Heart left ventricle (tissue), 16 donors: ENCODE measurements at regions not wholly inside any gene's neighbourhood (a gene's known extent, or its start where the extent isn't known, plus 50 kb on each side); places are given as distances from the start of the nearest gene placed in this dataset.
A peak's percentile ranks its signal among the peaks of the same experiment; 100 is the strongest.

Source experiments
- ATAC-seq, 4 donors: fragments of 200-7000 bp; cut with Tn5 transposase; one replicate each; pipeline ENCODE4 v1.9.1; 2020 to 2022; ENCODE audit warnings: moderate library complexity in 4 of 4, mild to moderate bottlenecking in 3 of 4, moderate number of reproducible peaks in 1 of 4
- DNase-seq, 5 donors: peaks; one replicate each; pipeline ENCODE4 v3.0.0-alpha.2; 2020
- H3K27ac ChIP-seq, 12 donors: fragments of 200-600 bp; sonication (generic) in 4 of 12; one replicate each; pipeline versions ENCODE4 v1.5.0 to v1.8.0; 2016 to 2022; ENCODE audit warnings: mild to moderate bottlenecking in 2 of 12
- H3K27me3 ChIP-seq, 9 donors: fragments of 200-600 bp; sonication (generic) in 2 of 9; one replicate each; pipeline versions ENCODE4 v1.5.1 to v1.8.0; 2016 to 2022; ENCODE audit warnings: mild to moderate bottlenecking in 3 of 9
- H3K36me3 ChIP-seq, 9 donors: fragments of 200-600 bp; sonication (generic) in 2 of 9; one replicate each; pipeline versions ENCODE4 v1.5.0 to v1.8.0; 2018 to 2022; ENCODE audit warnings: mild to moderate bottlenecking in 2 of 9
- H3K4me1 ChIP-seq, 12 donors: fragments of 200-600 bp; sonication (generic) in 4 of 12; one replicate each; pipeline versions ENCODE4 v1.5.0 to v1.8.0; 2016 to 2022; ENCODE audit warnings: mild to moderate bottlenecking in 3 of 12
- H3K4me3 ChIP-seq, 12 donors: fragments of 200-600 bp; sonication (generic) in 4 of 12; one replicate each; pipeline versions ENCODE4 v1.5.0 to v1.8.0; 2017 to 2022; ENCODE audit warnings: mild to moderate bottlenecking in 9 of 12, moderate library complexity in 4 of 12
- H3K9me3 ChIP-seq, 12 donors: fragments of 200-600 bp; sonication (generic) in 4 of 12; one replicate each; pipeline versions ENCODE4 v1.5.0 to v1.8.0; 2016 to 2022; ENCODE audit warnings: mild to moderate bottlenecking in 1 of 12
- CTCF ChIP-seq, 12 donors: fragments of 200-600 bp; sonication (generic) in 4 of 12; IDR thresholded peaks; one replicate each; pipeline versions ENCODE4 v1.5.0 to v1.8.0; 2018 to 2022; ENCODE audit warnings: antibody characterized with exemption in 12 of 12, mild to moderate bottlenecking in 5 of 12
- POLR2A ChIP-seq, 2 donors: fragments of 450-650 bp; IDR thresholded peaks; one replicate each; pipeline ENCODE4 v1.6.1; 2017; ENCODE audit warnings: antibody characterized with exemption in 2 of 2, mild to moderate bottlenecking in 2 of 2, moderate library complexity in 2 of 2
- WGBS, 4 donors: extraction: QIAGEN DNeasy Blood & Tissue Kit in 2 of 4; methylation state at CpG; one replicate each; pipeline versions ENCODE4 v1.1.5 to v1.1.7; 2013 to 2018; 5-methylcytosine and 5-hydroxymethylcytosine counted together
- intact Hi-C, 10 donors: fragments of 100-400 bp; cut with DNase I; formaldehyde crosslinking; loops; one replicate each; pipeline versions ENCODE4 v1.11.1 to v1.14.2; 2022
- donor health status: ischemic (EF 13 %, LVEDD 7.1; RV severe dilation, severe dysfunction).
- donor health status: healthy with polysubstance abuse.
- donor health status: DM: no; HTN: yes; CAD: no.
- donor health status: DM: no; HTN: no; CAD: no.
- donor health status: ischemic (EF 25% LVEDD 6.9; RV normal size, moderate dysfunction).
- donor health status: ischemic (EF 25% LVEDD 5.7; RV mildly dilated, moderate dysfunction).
- donor health status: healthy.
- donor health status: DM: yes; HTN: yes; CAD: no.
- donor health status: ischemic (EF 35%, LVEDD 5.7; RV mildly dilated, moderate dysfunction).
- donor health status: nonischemic (EF 11% LVEDD 7.7; RV severe dilation, severe dysfunction).
- donor health status: DM: yes; HTN: yes; CAD: no.
- donor health status: PGD.
- donor health status: ischemic (EF 29% LVEDD 5.4; RV normal size, mild dysfunction).
- donor health status: nonischemic (EF 23%, LVEDD 6.1; RV moderate dilation, normal function).

GRCh38 chr17:14744761-14745473 is 444.0 kb downstream of the HS3ST3B1 start:
- no peak for TF ChIP-seq POLR2A (IDR thresholded peaks at IDR 0.05)
- no peak for TF ChIP-seq CTCF (IDR thresholded peaks at IDR 0.05)
- DNase-seq (no peak), ATAC-seq (no peak)
- Histone ChIP-seq H3K4me3 (no peak overlapping the region), H3K27me3 (no peaks in the 10 kb centered on the region), H3K9me3 (no peaks in the 10 kb centered on the region), H3K4me1 (peaks cover 0 to 24% (median 0%) of the 10 kb centered on the region in 12 donors), H3K27ac (no peak overlapping the region), H3K36me3 (no peaks in the 10 kb centered on the region)
- intact Hi-C loops: no loop called here
- 81 to 90% (median 84%) methylated on average over 4 of the region's 4 CpGs for WGBS, 4 donors

- Histone ChIP-seq H3K36me3 (no peaks in the 10 kb centered on the region), H3K4me3 (no peak overlapping the region), H3K27ac (no peak overlapping the region), H3K27me3 (peaks cover 0 to 12% (median 0%) of the 10 kb centered on the region in 9 donors), H3K9me3 (no peaks in the 10 kb centered on the region), H3K4me1 (peaks cover 0 to 29% (median 0%) of the 10 kb centered on the region in 12 donors)
- TF ChIP-seq POLR2A (IDR thresholded peaks at IDR 0.05): no peak
- no peak for TF ChIP-seq CTCF (IDR thresholded peaks at IDR 0.05)
- WGBS, 4 donors: 70 to 82% (median 77%) methylated on average over 8 of the region's 8 CpGs
- ATAC-seq: no peak
- DNase-seq: no peak
- intact Hi-C loops: no loop called here
These were observed 440.6 kb downstream of the HS3ST3B1 start for GRCh38 chr17:14741491-14741890.

GRCh38 chr17:14739656-14740431 is 439.0 kb downstream of the HS3ST3B1 start:
- Histone ChIP-seq H3K9me3 (no peaks in the 10 kb centered on the region), H3K27me3 (peaks cover 0 to 12% (median 0%) of the 10 kb centered on the region in 9 donors), H3K27ac (no peak overlapping the region), H3K36me3 (no peaks in the 10 kb centered on the region), H3K4me1 (peaks cover 0 to 18% (median 0%) of the 10 kb centered on the region in 12 donors), H3K4me3 (no peak overlapping the region)
- intact Hi-C loops: no loop called here
- TF ChIP-seq CTCF (IDR thresholded peaks at IDR 0.05) (no peak), POLR2A (IDR thresholded peaks at IDR 0.05) (no peak)
- DNase-seq (no peak), ATAC-seq (no peak)
- 51 to 58% (median 54%) methylated on average over 8 of the region's 8 CpGs for WGBS, 4 donors

GRCh38 chr17:14738652-14738988 is 437.7 kb downstream of the HS3ST3B1 start:
- peak overlapping the region in 1 of 12 donors; percentile 33 for H3K27ac ChIP-seq
- ATAC-seq: peak in 2 of 4 donors; percentile 12 to 24
- no peaks in the 10 kb centered on the region for H3K36me3 ChIP-seq
- 92 to 94% (median 93%) methylated on average over 7 of the region's 7 CpGs for WGBS, 4 donors
- DNase-seq: no peak
- H3K4me3 ChIP-seq: no peak overlapping the region
- peaks cover 0 to 12% (median 0%) of the 10 kb centered on the region in 9 donors for H3K27me3 ChIP-seq
- intact Hi-C loops: no loop called here
- peaks cover 0 to 18% (median 0%) of the 10 kb centered on the region in 12 donors for H3K4me1 ChIP-seq
- no peaks in the 10 kb centered on the region for H3K9me3 ChIP-seq
- TF ChIP-seq POLR2A (IDR thresholded peaks at IDR 0.05) (no peak), CTCF (IDR thresholded peaks at IDR 0.05) (no peak)
